ENCODE measurements at regions not wholly inside any gene's neighbourhood (a gene's known extent, or its start where the extent isn't known, plus 50 kb on each side); places are given as distances from the start of the nearest gene placed in this dataset.
A peak's percentile ranks its signal among the peaks of the same experiment; 100 is the strongest.

DNA sequence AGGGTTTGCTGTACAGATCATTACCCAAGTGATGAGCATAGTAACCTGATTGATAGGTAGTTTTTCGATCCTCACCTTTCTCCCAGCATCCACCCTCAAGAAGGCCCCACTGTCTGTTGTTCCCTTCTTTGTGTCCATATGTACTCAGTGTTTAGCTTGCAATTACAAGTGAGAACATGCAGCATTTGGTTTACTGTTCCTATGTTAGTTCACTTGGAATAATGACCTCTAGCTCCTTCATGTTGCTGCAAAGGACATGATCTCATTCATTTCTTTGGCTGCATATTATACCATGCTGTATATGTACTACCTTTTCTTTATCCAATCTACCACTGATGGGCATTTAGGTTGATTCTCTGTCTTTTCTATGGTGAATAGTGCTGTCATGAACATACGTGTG, 181.6 kb upstream of the FOXG1 start:
- TF ChIP-seq CTCF (IDR thresholded peaks at IDR 0.05; ENCODE audit: low read depth, low read length): no peak
- no peaks in the 10 kb centered on the region for H3K27me3 ChIP-seq
- H3K4me1 ChIP-seq (ENCODE audit: low read depth): no peaks in the 10 kb centered on the region
- no peak for DNase-seq (ENCODE audit: low read depth in 1 of 2, low spot score in 1 of 2)
- no peak overlapping the region for H3K27ac ChIP-seq
- no peak overlapping the region for H3K4me3 ChIP-seq
- H3K36me3 ChIP-seq: no peaks in the 10 kb centered on the region
- no peaks in the 10 kb centered on the region for H3K9me3 ChIP-seq (ENCODE audit: low read depth)

- Histone ChIP-seq H3K4me1 (ENCODE audit: low read depth) (no peaks in the 10 kb centered on the region), H3K9me3 (ENCODE audit: low read depth) (no peaks in the 10 kb centered on the region), H3K4me3 (no peak overlapping the region), H3K27me3 (no peaks in the 10 kb centered on the region), H3K36me3 (no peaks in the 10 kb centered on the region), H3K27ac (no peak overlapping the region)
- no peak for DNase-seq (ENCODE audit: low read depth in 1 of 2, low spot score in 1 of 2)
- no peak for TF ChIP-seq CTCF (IDR thresholded peaks at IDR 0.05; ENCODE audit: low read depth, low read length)
These were observed 176.8 kb upstream of the FOXG1 start for GRCh38 chr14:28589792-28590191.

- no peaks in the 10 kb centered on the region for H3K9me3 ChIP-seq (ENCODE audit: low read depth)
- peak; percentile 18 for TF ChIP-seq CTCF (IDR thresholded peaks at IDR 0.05; ENCODE audit: low read depth, low read length)
- H3K27me3 ChIP-seq: no peaks in the 10 kb centered on the region
- H3K27ac ChIP-seq: no peak overlapping the region
- peak in 1 of 2 donors; percentile 74 for DNase-seq (ENCODE audit: low read depth in 1 of 2, low spot score in 1 of 2)
- no peaks in the 10 kb centered on the region for H3K4me1 ChIP-seq (ENCODE audit: low read depth)
- no peak overlapping the region for H3K4me3 ChIP-seq
- H3K36me3 ChIP-seq: no peaks in the 10 kb centered on the region
These were observed 170.2 kb upstream of the FOXG1 start for GRCh38 chr14:28596391-28596790.

- H3K36me3 ChIP-seq: no peaks in the 10 kb centered on the region
- no peak overlapping the region for H3K27ac ChIP-seq
- no peak for TF ChIP-seq CTCF (IDR thresholded peaks at IDR 0.05; ENCODE audit: low read depth, low read length)
- no peaks in the 10 kb centered on the region for H3K27me3 ChIP-seq
- no peaks in the 10 kb centered on the region for H3K9me3 ChIP-seq (ENCODE audit: low read depth)
- no peak for DNase-seq (ENCODE audit: low read depth in 1 of 2, low spot score in 1 of 2)
- H3K4me3 ChIP-seq: no peak overlapping the region
- no peaks in the 10 kb centered on the region for H3K4me1 ChIP-seq (ENCODE audit: low read depth)
These were observed 167.4 kb upstream of the FOXG1 start for GRCh38 chr14:28599191-28599590.

- H3K9me3 ChIP-seq (ENCODE audit: low read depth): no peaks in the 10 kb centered on the region
These were observed 167.0 kb upstream of the FOXG1 start for GRCh38 chr14:28599605-28600004.

More at GRCh38 chr14:28599605-28600004, 167.0 kb upstream of the FOXG1 start:
- Histone ChIP-seq H3K4me1 (ENCODE audit: low read depth) (no peaks in the 10 kb centered on the region), H3K36me3 (no peaks in the 10 kb centered on the region), H3K27ac (no peak overlapping the region), H3K4me3 (no peak overlapping the region), H3K27me3 (no peaks in the 10 kb centered on the region)
- no peak for TF ChIP-seq CTCF (IDR thresholded peaks at IDR 0.05; ENCODE audit: low read depth, low read length)
- DNase-seq (ENCODE audit: low read depth in 1 of 2, low spot score in 1 of 2): no peak
